Suprapubic skin (tissue), 4 donors: ENCODE measurements at regions not wholly inside any gene's neighbourhood (a gene's known extent, or its start where the extent isn't known, plus 50 kb on each side); places are given as distances from the start of the nearest gene placed in this dataset.
"Not testable (repeated sequence)": the region's sequence is repeated elsewhere in the genome, so short reads cannot be mapped to it uniquely, and the experiment has no call there.

Experiments
- DNase-seq, 2 donors: peaks; one replicate each; pipeline ENCODE4 v3.0.0-alpha.2; 2019; ENCODE audit warnings: low spot score in 2 of 2
- H3K27ac ChIP-seq: fragments of 200-600 bp; sonication (generic); one replicate; pipeline ENCODE4 v1.5.1; 2019
- H3K27me3 ChIP-seq: fragments of 200-600 bp; sonication (generic); one replicate; pipeline ENCODE4 v1.5.1; 2019
- H3K36me3 ChIP-seq: fragments of 200-600 bp; sonication (generic); one replicate; pipeline ENCODE4 v1.5.1; 2019
- H3K4me1 ChIP-seq: fragments of 200-600 bp; sonication (generic); one replicate; pipeline ENCODE4 v1.5.1; 2019
- H3K4me3 ChIP-seq: fragments of 200-600 bp; sonication (generic); one replicate; pipeline ENCODE4 v1.5.1; 2019; ENCODE audit warnings: mild to moderate bottlenecking
- H3K9me3 ChIP-seq: fragments of 200-600 bp; sonication (generic); one replicate; pipeline ENCODE4 v1.5.1; 2019
- EP300 ChIP-seq: sonication (generic); formaldehyde crosslinking; IDR thresholded peaks from one replicate; pipeline ENCODE4 v1.6.1; 2017; ENCODE audit warnings: antibody characterized with exemption
- POLR2A ChIP-seq, 2 donors: fragments of 450-650 bp; IDR thresholded peaks; one replicate each; pipeline ENCODE4 v1.6.1; 2017; ENCODE audit warnings: antibody characterized with exemption in 2 of 2, mild to moderate bottlenecking in 2 of 2, moderate library complexity in 2 of 2
- POLR2AphosphoS5 ChIP-seq, 3 donors: sonication (generic); formaldehyde crosslinking; IDR thresholded peaks; one replicate each; pipeline ENCODE4 v1.6.1; 2017; ENCODE audit warnings: antibody characterized with exemption in 3 of 3
- WGBS: methylation state at CpG from one replicate; pipeline ENCODE4 v1.1.5; 2018; 5-methylcytosine and 5-hydroxymethylcytosine counted together
- TF ChIP-seq, protein P1 (sequence below), 2 donors: fragments of 200-600 bp in 1 of 2; fragments of 450-650 bp in 1 of 2; sonication (generic) in 1 of 2; IDR thresholded peaks; one replicate each; pipeline ENCODE4 v1.5.1; 2016 to 2019; ENCODE audit warnings: antibody characterized with exemption in 2 of 2, mild to moderate bottlenecking in 1 of 2, moderate library complexity in 1 of 2

DNA sequence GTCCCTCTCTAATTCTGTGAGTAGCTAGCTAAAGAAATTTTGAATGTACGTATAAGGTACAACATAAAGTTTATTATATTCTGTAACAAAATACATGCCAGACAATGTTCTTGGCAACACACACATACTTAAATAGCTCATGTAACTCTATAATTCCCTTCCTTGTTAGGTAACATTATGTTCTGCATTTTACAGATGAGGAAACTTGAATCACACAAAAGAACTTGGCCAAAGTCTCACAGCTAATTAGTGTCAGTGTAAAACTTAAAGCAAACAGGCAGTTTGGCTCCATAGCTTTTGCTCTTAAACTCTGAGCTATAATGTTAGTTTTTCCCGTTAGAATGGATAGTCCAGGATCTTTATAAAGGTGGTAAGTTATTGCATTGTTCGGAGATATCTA lies 1091.8 kb upstream of the SLIT2 start:
- no peak overlapping the region for H3K27ac ChIP-seq
- 79% methylated on average over 3 of the region's 3 CpGs for WGBS
- H3K4me1 ChIP-seq = no peaks in the 10 kb centered on the region
- H3K9me3 ChIP-seq = peaks cover 16% of the 10 kb centered on the region
- no peak for TF ChIP-seq POLR2AphosphoS5 (IDR thresholded peaks at IDR 0.05)
- TF ChIP-seq, protein P1, sequence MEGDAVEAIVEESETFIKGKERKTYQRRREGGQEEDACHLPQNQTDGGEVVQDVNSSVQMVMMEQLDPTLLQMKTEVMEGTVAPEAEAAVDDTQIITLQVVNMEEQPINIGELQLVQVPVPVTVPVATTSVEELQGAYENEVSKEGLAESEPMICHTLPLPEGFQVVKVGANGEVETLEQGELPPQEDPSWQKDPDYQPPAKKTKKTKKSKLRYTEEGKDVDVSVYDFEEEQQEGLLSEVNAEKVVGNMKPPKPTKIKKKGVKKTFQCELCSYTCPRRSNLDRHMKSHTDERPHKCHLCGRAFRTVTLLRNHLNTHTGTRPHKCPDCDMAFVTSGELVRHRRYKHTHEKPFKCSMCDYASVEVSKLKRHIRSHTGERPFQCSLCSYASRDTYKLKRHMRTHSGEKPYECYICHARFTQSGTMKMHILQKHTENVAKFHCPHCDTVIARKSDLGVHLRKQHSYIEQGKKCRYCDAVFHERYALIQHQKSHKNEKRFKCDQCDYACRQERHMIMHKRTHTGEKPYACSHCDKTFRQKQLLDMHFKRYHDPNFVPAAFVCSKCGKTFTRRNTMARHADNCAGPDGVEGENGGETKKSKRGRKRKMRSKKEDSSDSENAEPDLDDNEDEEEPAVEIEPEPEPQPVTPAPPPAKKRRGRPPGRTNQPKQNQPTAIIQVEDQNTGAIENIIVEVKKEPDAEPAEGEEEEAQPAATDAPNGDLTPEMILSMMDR (IDR thresholded peaks at IDR 0.05) = no peak
- no peak for TF ChIP-seq EP300
- no peak for TF ChIP-seq POLR2A (IDR thresholded peaks at IDR 0.05)
- no peaks in the 10 kb centered on the region for H3K36me3 ChIP-seq
- DNase-seq = no peak
- H3K4me3 ChIP-seq = no peak overlapping the region
- H3K27me3 ChIP-seq = no peaks in the 10 kb centered on the region

DNA sequence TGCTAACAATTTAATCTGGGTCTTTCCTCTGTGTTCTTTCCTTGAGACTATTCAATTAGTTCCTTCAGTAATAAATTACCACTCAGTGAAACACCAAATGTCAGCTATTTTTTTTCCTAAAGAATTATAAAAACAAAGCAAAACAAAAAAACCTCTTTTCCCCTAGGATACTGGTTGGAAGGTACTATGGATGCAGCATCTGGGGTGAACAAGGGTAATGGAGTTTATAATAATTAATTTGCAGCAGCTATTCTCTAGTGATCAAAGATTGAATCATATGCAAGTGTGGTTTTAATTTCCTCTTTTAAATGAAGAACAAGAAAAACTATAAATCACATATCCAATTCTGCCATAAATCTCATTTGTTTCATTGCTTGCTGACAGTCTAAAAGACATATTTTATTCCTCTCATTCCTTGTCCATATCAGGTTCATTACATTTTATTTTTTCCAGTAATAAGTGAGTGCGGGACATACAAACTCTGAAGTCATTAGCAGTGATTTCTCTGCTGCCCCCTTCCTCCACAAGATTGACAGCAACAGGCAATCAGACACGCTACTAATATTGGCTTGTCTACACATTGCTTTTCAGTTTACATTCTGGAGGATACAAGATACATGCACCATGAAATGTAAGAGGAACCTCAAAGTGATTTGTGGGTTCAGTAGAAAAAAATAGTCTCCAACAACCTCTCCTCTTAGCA lies 1093.4 kb upstream of the SLIT2 start:
- no peaks in the 10 kb centered on the region for H3K36me3 ChIP-seq
- no peak for TF ChIP-seq POLR2AphosphoS5 (IDR thresholded peaks at IDR 0.05)
- TF ChIP-seq, protein P1 (IDR thresholded peaks at IDR 0.05) = no peak
- TF ChIP-seq POLR2A (IDR thresholded peaks at IDR 0.05) = no peak
- TF ChIP-seq EP300 = no peak
- H3K4me3 ChIP-seq = no peak overlapping the region
- peaks cover 20% of the 10 kb centered on the region for H3K9me3 ChIP-seq
- DNase-seq = no peak
- no peak overlapping the region for H3K27ac ChIP-seq
- 34% methylated on average over 2 of the region's 2 CpGs for WGBS
- no peaks in the 10 kb centered on the region for H3K27me3 ChIP-seq
- no peaks in the 10 kb centered on the region for H3K4me1 ChIP-seq

DNA sequence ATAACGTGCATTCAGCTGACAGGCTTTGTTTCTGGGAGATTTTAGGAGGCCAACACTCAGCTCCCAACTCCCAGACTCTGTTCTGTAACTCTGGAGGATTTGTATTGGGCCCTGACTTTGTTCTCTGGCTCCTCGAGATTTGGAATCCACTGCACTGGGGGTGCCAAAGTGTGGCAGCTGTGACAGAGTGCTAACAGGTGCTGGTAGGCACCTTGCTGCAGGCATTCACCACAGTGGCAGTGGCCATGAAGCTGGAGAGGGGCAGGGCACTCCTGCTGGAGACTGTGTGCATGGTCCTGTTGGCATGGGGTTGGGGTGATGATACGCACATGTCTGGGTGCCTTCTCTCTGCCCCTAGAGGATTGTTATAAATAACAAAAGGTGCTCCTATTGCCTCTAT lies 1094.9 kb upstream of the SLIT2 start:
- Histone ChIP-seq H3K27me3 (no peaks in the 10 kb centered on the region), H3K27ac (no peak overlapping the region), H3K4me3 (no peak overlapping the region), H3K36me3 (no peaks in the 10 kb centered on the region), H3K9me3 (peaks cover 20% of the 10 kb centered on the region), H3K4me1 (no peaks in the 10 kb centered on the region)
- 89% methylated on average over 3 of the region's 3 CpGs for WGBS
- TF ChIP-seq EP300 (no peak), POLR2AphosphoS5 (IDR thresholded peaks at IDR 0.05) (no peak), POLR2A (IDR thresholded peaks at IDR 0.05) (no peak)
- TF ChIP-seq, protein P1 (IDR thresholded peaks at IDR 0.05) = no peak
- DNase-seq = no peak

DNA sequence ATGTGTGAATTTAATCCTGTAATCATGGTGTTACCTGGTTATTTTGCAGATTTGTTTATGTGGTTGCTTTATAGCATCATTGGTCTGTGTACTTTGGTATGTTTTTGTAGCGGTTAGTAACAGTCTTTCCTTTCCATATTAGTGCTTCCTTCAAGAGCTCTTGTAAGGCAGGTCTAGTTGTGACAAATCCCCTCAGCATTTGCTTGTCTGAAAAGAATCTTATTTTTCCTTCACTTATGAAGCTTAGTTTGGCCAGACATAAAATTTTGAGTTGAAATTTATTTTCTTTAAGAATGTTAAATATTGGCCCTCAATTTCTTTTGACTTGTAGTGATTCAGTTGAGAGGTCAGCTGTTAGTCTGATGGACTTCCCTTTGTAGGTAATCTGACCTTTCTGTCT lies 1096.1 kb upstream of the SLIT2 start:
- H3K9me3 ChIP-seq = peaks cover 20% of the 10 kb centered on the region
- no peak overlapping the region for H3K4me3 ChIP-seq
- WGBS = 96% methylated on average over 1 of the region's 1 CpG
- no peak for DNase-seq
- H3K27me3 ChIP-seq = no peaks in the 10 kb centered on the region
- TF ChIP-seq POLR2A (IDR thresholded peaks at IDR 0.05) (no peak), POLR2AphosphoS5 (IDR thresholded peaks at IDR 0.05) (no peak), EP300 (no peak)
- TF ChIP-seq, protein P1 (IDR thresholded peaks at IDR 0.05) = no peak
- H3K36me3 ChIP-seq = no peaks in the 10 kb centered on the region
- no peak overlapping the region for H3K27ac ChIP-seq
- H3K4me1 ChIP-seq = no peaks in the 10 kb centered on the region

DNA sequence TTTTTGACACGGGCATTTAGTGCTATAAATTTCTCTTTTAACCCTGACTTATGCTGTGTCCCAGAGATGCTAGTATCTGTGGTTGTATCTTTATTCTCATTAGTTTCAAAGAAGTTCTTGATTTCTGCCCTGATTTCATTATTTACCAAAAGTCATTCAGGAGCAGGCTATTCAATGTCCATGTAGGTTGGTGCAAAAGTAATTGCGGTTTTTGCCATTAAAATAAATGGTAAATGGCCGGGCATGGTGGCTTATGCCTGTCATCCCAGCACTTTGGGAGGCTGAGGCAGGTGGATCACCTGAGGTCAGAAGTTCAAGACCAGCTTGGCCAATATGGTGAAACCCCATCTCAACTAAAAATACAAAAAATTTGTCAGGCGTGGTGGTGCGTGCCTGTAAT lies 1097.4 kb upstream of the SLIT2 start:
- peaks cover 20% of the 10 kb centered on the region for H3K9me3 ChIP-seq
- WGBS = 96% methylated on average over 5 of the region's 5 CpGs
- H3K27ac ChIP-seq, H3K4me3 ChIP-seq, DNase-seq, H3K4me1 ChIP-seq, H3K27me3 ChIP-seq, H3K36me3 ChIP-seq: not testable (repeated sequence)

DNA sequence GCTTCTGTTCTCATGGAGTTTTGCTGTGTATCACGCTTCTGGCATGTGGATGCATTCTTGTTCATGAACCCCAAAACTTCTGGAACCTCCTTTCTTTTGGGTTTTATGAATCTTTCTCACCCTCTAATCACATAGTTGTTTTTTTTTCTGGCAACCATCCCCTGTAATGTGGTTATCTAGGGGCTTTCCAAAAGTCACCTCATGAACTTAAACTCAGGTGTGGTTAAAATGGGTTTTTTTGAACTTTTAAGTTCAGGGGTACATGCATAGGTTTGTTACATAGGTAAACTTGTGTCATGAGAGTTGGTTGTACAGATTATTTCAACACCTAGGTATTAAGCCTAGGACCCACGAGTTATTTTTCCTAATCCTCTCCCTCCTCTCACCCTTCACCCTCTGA lies 1099.4 kb upstream of the SLIT2 start:
- DNase-seq = no peak
- Histone ChIP-seq H3K27me3 (no peaks in the 10 kb centered on the region), H3K27ac (no peak overlapping the region), H3K4me1 (no peaks in the 10 kb centered on the region), H3K9me3 (peaks cover 20% of the 10 kb centered on the region), H3K36me3 (no peaks in the 10 kb centered on the region), H3K4me3 (no peak overlapping the region)
- TF ChIP-seq POLR2AphosphoS5 (IDR thresholded peaks at IDR 0.05) (no peak), EP300 (no peak), POLR2A (IDR thresholded peaks at IDR 0.05) (no peak)
- TF ChIP-seq, protein P1 (IDR thresholded peaks at IDR 0.05) = no peak
- WGBS = 73% methylated on average over 2 of the region's 2 CpGs
